Activated CD4-positive, alpha-beta T cell treated with anti-CD3 and anti-CD28 coated beads for 1 hour (primary cell): ENCODE measurements at regions not wholly inside any gene's neighbourhood (a gene's known extent, or its start where the extent isn't known, plus 50 kb on each side); places are given as distances from the start of the nearest gene placed in this dataset.

Source experiments
- DNase-seq: peaks from one replicate; pipeline ENCODE4 v3.0.0-alpha.2; 2020

GRCh38 chr2:7226501-7226900 lies 309.3 kb downstream of the RNF144A start:
- DNase-seq, result no peak

- no peak for DNase-seq
Measured at GRCh38 chr2:7233126-7233525, 315.9 kb downstream of the RNF144A start.

DNA sequence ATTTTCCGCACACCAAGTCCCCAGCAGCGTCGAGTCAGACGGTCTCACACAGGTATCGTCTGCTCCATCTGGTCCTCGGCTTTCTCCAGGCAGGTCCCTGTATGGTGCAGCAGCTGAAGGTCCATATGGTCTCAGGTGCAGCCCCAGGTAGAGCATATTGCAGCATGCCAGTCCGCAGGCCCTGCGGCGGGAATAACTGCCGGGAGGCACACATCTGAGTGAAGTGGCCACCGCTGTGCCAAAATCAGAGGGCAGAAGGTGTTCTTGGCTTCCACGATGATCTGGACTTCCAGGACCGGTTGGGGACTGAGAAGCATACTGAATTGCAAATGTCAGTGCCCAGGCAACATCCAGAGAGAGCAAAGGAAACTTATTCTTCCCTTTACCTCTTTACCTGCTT lies 320.3 kb downstream of the RNF144A start:
- no peak for DNase-seq

GRCh38 chr2:7239078-7239477 lies 321.9 kb downstream of the RNF144A start:
- DNase-seq, result no peak

DNA sequence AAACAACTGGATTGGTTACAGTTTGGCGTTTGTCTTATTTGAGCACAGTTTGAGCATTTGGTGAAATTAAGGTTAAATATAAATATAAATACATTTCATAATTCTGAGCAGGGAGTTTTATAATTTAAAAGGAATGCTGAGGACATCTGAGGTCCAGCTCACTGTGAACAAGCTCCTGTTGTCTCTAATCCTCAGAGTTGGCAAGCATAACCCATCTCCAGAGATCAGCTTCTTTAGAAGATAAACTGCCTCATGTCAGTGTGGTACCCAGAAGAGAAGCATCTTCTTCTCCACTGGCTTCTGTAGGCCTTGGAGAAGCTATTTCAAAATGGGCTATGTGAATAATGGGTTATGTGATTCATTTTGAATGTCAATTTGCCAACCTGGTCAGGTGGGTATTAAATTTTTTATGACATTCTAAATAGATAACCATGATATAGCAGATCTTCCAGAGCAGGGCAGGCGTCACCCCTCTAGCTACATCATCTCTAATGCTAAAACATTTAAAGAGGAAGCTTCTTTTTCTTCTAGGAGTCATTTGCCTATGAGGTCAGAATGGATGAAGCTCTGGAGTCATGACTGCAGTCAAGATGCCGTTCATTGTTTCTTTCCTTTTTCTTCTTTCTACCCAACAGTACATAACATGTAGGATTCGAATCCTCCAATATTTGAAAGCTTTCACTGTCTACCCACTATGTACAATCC lies 324.0 kb downstream of the RNF144A start:
- DNase-seq, result no peak

GRCh38 chr2:7242189-7242867 lies 325.1 kb downstream of the RNF144A start:
- DNase-seq, result no peak

- no peak for DNase-seq
Measured at GRCh38 chr2:7243276-7243675, 326.1 kb downstream of the RNF144A start.

DNA sequence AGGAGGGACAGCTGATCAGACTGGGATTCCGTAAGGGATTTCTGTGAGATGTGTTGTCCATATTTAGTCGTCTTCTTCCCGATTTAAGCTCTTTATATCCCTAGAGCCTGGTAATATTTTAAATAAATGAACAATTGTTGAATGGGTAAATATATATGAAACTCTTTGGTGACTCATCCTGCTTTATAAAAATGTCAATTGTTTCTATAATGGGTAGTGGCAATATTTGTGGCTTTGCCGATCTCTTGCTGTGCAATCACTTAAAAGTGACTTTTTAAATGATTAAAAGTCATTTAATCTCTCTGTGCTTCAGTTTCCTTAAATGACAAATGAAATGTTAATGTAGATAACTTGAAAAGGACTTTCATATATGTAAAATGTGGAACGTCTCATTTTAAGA lies 339.2 kb downstream of the RNF144A start:
- DNase-seq, result no peak

DNA sequence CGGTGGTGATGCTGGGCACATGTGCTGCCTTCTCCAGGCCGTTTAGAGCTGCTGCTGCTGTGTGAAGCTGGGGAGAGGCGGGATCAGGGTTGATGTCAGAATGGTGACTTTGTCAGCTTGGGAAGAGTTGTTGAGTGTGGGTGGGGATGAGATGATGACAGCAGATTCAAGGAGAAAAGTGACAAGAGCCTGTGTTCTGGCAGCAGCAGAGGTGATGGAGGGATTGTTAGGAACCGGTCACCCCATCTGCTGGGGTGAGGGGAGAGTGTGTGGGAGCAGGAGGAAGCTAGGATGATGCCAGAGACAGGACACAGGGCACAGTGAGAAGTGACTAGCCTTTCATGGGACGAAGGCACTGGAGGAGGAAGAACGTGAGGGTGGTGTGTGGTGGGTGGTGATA lies 345.5 kb downstream of the RNF144A start:
- no peak for DNase-seq

DNA sequence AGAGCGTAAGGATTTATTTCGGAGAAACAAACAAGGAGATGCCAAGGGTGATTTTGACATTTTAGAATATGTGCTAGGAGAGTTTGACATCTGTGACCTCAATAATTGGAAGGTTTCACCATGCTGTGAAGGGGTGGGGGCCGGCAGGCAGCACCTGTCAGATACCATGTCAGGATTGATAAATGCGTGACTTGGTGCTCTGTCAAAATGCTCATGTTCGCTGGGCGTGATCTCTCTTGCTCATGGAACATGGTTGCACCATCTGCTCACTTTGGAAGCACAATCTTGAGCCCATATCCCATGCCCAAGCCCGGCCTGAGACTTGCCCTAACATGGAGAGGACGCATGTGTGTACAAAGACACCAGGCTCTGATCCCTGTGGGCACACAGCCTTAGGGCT lies 347.6 kb downstream of the RNF144A start:
- DNase-seq, result no peak

DNA sequence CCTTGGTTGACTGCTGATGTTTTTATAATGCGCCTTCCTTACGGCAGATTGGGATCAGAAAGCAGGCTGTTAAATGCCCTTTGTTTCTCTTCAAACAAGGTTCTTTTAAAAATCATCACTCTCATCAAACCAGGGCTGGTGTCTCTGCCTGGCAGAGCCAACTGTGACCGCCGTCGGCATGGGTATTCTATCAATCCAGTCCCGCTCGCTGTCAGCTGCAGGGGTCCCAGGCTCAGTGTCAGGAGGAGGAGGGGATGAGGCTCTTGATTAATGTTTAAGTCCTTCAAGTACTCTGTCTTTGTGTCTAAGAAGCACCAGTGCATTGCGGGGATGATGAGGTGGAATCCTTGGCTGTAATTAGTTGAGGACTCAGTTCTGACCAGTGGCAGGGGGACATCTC lies 348.1 kb downstream of the RNF144A start:
- DNase-seq, result no peak

DNA sequence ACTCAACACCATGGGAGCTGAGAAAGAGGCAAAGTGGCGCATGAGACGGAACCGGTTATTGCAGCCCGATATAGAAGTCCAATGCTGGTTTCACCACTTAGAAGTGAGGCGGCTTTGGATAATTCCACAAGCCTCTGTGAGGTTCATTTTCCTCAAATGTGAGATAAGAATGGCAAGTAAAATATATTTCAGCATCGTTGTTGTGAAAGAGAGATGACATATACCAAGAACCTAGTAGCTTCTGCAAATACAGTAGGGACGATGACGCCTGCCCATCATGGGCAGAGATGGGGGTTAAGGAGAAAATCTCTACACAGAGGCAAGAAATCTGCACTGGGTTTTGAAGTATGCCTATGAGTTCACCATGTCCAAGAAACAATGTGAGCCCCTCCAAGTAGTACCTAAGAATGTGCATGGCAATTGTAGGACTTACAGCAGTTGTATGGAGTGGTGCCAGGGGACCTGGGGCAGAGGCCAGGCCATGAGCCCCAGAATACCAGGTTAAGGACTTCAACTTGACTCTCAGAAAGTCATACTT lies 352.0 kb downstream of the RNF144A start:
- no peak for DNase-seq

DNA sequence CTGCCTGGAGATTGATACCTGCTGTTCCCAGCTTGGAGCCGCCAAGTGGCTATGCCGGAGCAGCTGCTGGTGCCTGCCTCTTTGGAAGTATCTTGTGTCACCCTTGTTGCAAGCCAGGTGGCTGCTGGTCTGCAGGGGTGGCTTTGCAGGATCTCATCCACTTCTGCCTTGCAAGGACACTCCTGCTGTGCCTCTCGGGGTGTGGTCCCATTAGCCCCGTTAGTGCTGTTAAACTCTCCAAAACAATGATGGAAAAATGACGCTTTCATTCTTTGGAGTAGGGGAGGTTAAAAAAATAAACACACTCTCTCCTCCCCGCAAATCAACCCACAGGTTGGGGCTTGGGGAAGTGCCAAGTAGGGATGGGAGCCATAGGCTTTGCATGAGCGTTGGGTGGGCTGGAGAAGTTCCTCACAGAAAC lies 352.8 kb downstream of the RNF144A start:
- no peak for DNase-seq

DNA sequence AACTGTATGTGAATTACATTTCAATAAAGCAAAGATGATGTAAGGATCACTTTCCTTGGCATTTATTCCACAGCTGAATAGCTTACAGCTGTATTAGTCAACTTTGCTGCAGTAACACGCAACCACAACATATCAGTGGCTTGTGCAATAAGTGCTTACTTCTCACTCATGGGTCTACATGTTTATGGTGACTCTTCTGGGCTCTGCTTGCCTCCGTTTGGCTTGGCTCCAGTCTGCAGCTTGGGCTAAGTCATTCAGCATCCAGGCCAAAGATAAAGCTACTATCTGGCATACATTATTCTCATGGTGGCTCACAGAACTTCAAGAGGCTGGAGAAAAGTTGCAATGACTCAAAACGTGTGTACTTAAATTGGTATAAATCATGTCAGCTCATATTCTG lies 355.0 kb downstream of the RNF144A start:
- no peak for DNase-seq

- DNase-seq, result no peak
Measured at GRCh38 chr2:7278984-7279383, 361.8 kb downstream of the RNF144A start.

DNA sequence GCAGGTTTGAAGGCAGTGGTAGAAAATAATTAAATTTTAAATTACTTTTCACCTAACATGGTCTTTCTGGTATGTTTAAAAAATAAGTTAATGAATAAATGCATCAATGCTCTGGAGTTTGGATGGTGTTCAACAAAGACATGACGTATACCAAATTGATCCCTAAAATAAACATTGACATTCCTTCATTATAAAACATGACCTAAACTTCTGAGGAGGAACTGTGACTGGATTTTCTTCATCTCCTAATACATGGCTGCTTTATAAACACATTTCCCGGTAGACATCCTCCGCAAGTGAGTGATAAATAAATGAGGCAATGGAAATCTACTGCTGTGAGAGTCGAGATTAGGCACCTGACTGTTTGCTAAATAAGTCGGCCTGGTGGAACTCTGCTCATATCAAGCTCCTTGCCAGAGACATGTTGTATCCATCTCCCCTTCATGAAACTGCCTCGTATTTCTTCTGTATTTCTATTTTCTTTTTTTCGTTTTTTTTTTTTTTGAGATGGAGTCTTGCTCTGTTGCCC lies 362.3 kb downstream of the RNF144A start:
- no peak for DNase-seq

GRCh38 chr2:7280790-7281189 lies 363.6 kb downstream of the RNF144A start:
- no peak for DNase-seq

DNA sequence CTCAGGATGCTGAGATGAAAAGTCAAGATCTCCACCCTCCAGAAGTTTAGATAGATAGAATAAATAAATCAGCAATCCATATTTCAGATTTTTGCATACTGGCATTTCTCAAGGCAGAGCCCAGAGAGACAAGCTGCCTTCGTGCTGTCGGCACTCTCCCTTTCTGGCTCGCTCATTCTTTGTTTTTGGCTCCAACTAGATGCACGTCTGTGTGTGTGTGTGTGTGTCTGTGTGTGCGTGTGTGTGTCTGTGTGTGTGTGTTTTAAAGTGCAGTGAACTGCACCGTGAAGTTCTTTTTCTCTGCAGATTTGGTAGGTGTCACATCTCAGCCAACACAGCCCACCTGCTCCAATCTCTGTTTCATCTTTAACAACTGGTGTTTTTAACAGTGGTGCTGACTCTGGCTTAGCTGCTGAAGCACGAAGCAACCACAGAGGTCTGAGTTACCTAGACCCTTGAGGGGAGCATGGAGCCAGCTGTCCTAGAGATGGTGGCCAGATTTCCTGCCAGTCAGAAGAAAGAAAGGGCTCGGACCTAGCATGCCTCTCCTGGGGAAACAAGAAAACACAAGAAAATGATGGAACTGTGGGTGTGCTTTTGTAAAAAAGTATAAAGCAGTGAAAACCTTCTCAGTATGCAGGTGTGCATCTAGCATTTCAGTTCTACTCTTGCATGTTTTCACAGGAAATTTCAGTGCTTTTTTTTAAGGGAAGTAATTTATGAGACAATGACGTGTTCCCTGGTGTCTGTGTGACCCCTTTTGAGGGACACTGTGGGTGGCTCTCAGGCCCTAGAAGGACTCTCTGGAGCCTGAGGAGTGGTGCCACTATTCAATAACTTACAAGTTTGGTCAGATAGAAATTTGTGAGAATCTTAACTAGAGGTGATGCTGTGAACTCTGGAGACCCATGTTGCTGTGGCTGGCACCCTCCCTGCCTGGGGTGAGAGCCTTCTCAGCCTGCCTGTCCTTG lies 364.3 kb downstream of the RNF144A start:
- DNase-seq, result no peak

GRCh38 chr2:7286120-7286519 lies 368.9 kb downstream of the RNF144A start:
- DNase-seq, result no peak

GRCh38 chr2:7288484-7288883 lies 371.3 kb downstream of the RNF144A start:
- no peak for DNase-seq

DNA sequence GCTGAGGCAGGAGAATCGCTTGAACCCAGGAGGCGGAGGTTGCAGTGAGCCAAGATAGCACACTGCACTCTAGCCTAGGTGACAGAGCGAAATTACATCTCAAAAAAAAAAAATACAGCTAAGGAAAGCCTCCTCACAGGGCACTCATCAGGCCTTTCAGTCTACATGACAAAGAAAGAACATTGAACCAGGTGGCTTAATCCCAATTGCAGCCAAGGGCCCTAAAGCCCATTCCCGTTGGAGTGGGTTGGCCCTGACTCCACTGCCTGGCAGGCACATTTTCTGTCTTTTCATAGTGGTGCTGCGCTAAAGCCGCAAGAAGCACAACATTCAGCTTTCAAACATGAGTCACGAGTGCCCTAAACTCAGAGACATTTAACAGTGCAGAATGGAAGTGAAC lies 372.5 kb downstream of the RNF144A start:
- DNase-seq, result no peak

DNA sequence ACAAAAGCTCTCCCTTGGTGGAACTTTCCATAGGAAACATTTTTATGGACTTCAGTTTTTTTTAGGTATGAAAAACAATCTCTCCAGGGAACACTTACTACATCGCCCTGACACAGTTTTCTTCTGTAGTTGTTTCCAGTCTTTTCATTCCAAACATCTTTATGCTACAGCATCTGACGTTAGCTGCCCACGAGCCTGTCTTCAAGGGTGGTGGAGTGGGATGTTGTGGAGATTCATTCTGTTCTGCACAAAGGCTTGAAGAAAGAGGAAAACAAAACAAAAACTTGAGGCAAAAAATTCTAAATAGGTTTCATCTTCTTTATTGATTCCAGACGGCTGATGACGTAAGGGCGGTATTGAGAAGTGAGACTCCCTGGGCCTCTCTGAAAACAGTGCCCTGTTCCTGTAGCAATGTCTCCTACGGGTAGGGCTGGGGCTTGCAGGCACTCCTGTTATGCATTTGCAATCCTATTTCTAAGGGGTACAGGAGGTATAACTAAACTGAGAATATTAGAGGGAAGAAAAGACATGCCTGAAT lies 375.0 kb downstream of the RNF144A start:
- no peak for DNase-seq

DNA sequence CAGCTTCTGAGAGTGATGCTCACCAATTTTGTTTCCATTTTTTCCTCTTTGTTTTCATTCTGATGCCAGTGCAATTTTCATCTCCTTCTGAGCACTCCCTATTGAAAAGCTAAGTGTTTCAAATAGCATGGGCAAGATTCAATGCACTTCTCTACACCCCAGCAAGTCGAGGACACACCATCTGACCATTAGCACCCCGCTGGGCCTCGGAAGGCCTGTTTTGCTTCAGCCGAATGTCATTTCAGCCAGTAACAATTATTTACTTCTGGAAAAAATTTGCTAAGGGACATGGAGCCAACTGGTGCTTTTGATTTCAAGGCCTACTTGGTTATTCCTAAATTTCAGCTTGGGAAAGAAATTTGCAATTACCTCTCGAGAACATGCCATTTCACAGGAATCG lies 392.4 kb downstream of the RNF144A start:
- no peak for DNase-seq
